ENCODE measurements at regions not wholly inside any gene's neighbourhood (a gene's known extent, or its start where the extent isn't known, plus 50 kb on each side); places are given as distances from the start of the nearest gene placed in this dataset.

DNA sequence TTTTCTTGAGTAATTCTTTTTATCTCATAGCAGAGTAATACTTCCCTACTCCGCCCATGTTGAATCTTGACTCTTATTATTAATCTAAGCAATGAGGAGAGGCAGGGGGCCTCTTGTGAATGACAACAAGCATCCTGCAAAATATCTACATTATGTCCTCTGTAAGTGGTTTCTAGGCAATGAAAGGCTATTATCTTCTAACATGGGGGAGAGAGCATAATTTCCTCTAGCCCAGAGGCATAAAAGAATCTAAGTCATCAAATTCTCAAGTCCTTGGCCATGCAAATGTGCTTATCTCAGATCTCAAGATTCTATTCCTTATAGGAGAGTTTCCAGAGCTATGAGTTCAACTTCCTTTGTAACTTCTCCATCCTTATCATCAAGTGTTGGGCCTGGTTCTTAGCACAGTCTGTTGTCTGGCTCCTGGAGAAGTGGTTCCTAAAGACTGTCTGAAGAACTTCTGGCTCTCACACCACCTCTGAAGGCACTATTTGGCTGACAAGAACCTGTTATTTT is 423.1 kb upstream of the INTU start:
- no peak for TF ChIP-seq POLR2AphosphoS5 (IDR thresholded peaks at IDR 0.05)
- TF ChIP-seq POLR2A (IDR thresholded peaks at IDR 0.05), result no peak
- TF ChIP-seq, protein P1, sequence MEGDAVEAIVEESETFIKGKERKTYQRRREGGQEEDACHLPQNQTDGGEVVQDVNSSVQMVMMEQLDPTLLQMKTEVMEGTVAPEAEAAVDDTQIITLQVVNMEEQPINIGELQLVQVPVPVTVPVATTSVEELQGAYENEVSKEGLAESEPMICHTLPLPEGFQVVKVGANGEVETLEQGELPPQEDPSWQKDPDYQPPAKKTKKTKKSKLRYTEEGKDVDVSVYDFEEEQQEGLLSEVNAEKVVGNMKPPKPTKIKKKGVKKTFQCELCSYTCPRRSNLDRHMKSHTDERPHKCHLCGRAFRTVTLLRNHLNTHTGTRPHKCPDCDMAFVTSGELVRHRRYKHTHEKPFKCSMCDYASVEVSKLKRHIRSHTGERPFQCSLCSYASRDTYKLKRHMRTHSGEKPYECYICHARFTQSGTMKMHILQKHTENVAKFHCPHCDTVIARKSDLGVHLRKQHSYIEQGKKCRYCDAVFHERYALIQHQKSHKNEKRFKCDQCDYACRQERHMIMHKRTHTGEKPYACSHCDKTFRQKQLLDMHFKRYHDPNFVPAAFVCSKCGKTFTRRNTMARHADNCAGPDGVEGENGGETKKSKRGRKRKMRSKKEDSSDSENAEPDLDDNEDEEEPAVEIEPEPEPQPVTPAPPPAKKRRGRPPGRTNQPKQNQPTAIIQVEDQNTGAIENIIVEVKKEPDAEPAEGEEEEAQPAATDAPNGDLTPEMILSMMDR (IDR thresholded peaks at IDR 0.05), result no peak
